DMS79 treated with DMSO at 0.1 percent for 48 hours (cell line): ENCODE measurements at regions not wholly inside any gene's neighbourhood (a gene's known extent, or its start where the extent isn't known, plus 50 kb on each side); places are given as distances from the start of the nearest gene placed in this dataset.

Source experiments
- DNase-seq: peaks from one replicate; lab custom pipeline; 2025; lab: John Stamatoyannopoulos, UW

DNA sequence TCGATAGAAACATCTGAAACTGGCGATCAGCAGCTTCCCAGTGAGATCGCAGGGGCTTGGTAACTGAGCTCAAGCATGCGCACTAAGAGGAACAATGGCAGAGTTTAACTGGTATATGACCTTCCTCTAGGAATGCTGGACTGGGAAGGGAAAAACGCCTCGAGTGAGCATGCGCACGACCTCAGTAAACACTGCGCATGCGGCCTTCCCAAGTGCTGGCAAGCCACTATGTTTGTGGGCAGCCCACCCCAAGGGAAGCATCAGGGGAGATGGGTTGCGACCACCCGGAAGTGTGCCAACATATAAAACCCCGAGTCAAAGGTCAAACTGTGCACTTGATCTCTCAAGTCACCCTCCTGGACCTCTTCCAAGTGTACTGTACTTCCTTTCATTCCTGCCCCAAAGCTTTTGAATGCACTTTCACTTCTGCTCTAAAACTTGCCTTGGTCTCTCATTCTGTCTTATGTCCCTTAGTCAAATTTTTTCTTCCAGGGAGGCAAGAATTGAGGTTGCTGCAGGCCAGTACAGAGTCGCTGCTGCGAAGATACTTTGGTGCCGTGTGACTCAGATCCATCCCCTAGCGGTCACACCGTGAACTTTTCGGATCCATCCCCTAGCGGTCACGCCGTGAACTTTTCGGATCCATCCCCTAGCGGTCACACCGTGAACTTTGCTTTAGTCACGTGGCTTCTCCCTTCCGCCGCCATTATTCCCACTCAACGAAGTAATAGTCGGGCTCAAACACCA lies 243.3 kb downstream of the FAM43A start:
- no peak for DNase-seq

GRCh38 chr3:194929578-194929960 lies 243.9 kb downstream of the FAM43A start:
- DNase-seq: no peak

DNA sequence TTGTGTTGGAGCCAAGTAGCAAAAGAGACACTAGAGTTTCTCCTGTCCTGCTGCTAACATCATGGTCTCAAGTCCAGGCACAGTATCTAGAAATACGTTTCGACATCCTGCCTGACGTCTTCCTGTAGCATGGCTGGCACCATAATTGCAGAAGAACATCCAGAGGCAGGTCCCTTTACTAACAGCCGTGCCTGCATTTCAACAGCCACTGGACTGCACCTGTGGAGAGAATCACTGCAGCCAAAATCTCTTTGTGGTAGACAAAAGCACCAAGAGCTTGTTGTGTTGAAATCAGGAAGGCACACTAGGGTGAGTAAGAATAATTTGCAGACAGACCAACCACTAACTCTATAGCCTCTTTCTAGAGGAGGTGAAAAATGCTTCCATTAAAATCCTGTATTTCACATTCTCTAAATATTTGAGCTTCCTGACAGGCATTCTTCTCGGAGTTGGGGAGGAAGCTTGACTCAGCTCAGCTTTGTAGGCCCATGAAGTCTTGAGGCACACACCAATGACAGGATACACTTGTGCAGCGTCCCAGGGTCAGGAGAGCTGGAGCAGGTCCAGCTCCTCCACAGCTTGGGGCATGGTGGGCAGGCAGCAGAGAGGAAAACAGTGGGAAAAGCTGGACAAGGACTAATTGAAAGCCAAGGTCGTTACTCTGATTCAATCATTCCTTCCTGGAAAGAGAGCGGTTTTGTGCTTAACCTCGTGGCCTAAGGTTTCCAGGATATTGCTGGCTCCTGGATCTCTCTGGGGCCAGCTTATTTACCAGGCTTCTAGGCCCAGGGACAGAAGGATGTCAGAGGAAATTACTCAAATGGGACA lies 244.9 kb downstream of the FAM43A start:
- DNase-seq: no peak

DNA sequence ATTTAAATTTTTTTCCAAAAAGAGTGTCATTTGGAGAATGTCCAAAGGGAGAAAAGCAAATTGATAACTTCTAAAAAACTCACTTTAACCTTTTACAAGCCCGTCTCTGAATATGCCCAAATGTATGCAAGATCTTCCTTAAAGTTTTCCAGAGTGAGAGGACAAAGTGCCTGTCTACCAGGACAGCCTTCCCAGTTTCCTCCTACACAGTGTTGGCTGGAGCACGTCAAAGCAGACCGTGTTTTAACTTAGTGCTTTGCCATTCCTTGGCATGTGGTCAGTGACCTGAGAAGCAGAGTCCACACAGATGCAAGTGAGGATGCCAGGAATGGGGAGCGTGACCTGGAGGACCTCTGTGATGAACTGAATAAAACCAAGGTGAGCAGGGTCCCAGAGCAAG lies 245.7 kb downstream of the FAM43A start:
- DNase-seq: no peak

GRCh38 chr3:194931865-194932264 lies 246.2 kb downstream of the FAM43A start:
- no peak for DNase-seq

GRCh38 chr3:194933465-194933864 lies 247.8 kb downstream of the FAM43A start:
- DNase-seq: no peak

- no peak for DNase-seq
These were observed 249.4 kb downstream of the FAM43A start for GRCh38 chr3:194935061-194935460.

DNA sequence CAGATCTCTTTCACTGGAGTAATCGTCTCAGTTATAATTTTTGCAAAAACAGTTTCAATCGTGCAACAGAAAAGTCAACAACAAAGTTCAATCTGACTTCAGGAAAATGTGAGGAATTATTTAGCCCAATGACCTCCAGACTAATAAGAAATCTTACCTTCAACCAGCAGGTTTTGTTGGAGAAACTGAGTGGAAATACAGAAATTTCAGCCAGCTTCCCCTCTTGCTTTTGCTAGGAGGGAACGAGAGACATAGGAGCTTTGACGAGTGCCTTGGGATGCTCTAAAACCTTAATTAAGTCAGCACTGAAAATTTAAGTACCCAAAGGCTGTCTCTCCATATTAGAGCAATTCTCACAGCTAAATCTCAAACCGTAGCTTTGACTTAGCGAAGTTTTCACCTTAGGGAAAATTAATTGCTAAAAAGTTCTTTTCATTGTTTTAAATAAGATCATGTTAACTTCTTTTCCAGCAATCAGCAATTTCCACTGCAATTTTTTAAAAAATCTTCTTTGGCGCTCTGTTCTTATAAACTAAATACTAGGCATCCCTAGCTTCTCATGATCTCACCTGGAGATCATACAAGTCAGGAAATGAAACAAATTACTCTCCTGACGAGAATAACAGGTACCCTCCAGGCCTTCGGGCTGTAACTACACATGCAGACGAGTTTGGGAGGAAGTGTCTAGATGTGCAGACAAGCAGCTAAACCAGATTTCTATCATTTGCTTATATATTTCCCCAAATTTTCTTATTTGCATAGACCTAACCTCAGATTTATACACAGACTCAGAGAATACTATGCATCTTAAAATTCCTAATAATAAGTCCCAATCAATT lies 250.2 kb downstream of the FAM43A start:
- DNase-seq: no peak

- DNase-seq: no peak
These were observed 251.0 kb downstream of the FAM43A start for GRCh38 chr3:194936659-194937058.

GRCh38 chr3:194937144-194937543 lies 251.5 kb downstream of the FAM43A start:
- DNase-seq: no peak

DNA sequence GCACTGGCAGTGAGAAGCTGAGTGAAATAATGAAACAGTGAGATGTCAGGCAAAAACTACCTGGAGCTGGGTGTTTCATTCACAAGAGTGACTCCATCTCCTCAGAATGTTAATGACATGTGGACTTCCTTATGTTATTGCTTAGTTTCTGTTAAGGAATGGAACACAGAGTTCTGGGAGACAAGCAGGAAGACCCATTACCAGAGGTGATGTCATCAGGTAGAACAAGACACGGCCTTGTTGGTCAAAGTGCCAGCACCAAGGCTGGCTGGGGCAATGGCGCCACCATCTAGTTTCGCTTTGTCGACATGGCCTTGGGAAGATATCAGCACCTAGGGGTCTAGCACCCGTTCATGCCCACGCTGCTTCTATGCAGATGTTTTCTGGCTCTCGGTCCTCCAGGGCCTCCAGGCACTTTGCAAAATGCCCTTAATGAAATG lies 252.2 kb downstream of the FAM43A start:
- no peak for DNase-seq

GRCh38 chr3:194938845-194939531 lies 253.3 kb downstream of the FAM43A start:
- DNase-seq: no peak

- DNase-seq: no peak
These were observed 253.8 kb downstream of the FAM43A start for GRCh38 chr3:194939532-194939909.

- DNase-seq: no peak
These were observed 254.5 kb downstream of the FAM43A start for GRCh38 chr3:194939949-194940770.

GRCh38 chr3:194941360-194941955 lies 255.8 kb downstream of the FAM43A start:
- no peak for DNase-seq

DNA sequence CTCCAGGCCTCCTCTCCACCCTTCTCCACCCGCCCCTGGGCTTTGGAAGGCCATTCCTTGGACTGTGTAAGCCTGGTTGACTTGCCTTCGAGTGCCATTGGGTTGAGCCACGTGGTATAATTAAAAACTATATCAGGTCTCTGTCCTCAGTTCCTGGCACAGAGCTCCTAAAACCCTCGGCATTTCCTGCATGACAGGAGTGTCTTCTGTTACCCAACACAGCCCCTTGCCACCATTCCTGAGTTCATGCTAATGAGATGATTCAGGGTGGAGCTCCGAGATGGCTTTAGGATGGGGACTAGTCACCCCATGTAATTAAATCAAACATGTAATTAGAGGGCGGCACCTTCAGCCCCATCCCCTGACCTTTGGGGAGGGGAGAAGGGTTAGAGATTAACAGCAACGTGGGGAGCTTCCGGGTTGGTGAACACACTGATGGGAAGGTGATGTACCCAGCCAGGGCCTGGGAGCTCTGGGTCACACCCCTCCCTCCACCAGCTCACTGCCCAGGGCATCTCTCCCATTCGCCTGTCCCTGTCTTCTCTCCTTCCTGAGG lies 256.4 kb downstream of the FAM43A start:
- no peak for DNase-seq

GRCh38 chr3:194944526-194944925 lies 258.8 kb downstream of the FAM43A start:
- DNase-seq: no peak

DNA sequence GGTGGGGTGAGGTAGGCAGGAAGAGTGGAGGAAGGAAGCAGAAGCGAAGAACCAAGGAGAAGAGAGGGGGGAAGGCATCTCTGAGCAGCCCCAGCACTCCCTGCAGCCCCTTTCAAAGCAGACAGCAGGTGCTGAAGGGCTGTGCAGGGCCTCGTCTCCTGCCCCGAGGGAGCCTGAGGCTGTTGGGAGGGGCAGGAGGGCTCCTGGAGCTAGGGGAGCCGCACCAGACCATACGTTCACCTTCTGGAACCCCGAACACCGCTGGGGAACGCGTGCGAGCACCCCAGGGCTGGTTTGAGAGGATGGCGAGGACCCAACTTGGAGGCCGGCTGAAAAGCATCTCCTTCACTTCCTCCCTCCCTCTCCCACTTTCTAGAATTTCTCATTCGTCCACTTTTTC lies 259.8 kb downstream of the FAM43A start:
- no peak for DNase-seq

DNA sequence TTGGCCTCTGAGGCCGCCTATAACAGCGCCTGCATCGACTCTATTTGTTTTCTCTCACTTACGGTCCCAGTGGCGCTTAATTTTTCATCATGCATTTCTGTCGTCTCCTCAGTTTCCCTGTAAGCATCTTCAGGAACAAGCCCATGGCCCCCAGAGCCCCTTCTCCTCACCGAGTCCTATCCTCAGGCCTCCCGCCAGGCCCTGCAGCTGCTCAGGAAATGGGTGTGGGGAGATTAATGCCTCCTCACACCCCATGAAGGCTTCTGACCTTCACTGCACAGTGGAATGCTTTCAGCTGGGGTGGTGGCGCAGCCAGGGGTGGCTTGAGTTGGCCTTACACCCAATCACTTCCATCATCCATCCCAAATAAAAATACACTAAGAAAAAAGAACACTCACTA lies 260.4 kb downstream of the FAM43A start:
- DNase-seq: no peak

DNA sequence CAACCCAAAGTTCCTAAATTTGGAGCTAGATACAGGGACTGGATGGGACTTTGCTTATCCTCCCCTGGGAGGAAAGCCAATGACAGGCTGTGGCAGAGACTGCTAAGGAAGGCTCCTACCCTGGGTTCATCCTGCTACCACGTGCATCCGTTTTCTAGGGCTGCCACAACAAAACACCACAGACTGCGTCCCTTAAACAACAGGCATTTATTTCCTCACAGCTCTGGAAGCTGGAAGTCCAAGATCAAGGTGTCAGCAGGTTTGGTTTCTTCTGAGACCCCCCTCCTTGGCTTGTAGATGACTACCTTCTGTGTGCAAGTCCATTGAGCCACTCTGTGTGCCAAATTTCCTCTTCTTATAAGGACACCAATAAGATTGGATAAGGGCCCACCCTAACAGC lies 263.9 kb downstream of the FAM43A start:
- no peak for DNase-seq
